Endothelial cell (in vitro differentiated cells): ENCODE measurements at regions not wholly inside any gene's neighbourhood (a gene's known extent, or its start where the extent isn't known, plus 50 kb on each side); places are given as distances from the start of the nearest gene placed in this dataset.

Experiments
- DNase-seq: peaks from one replicate; pipeline ENCODE4 v3.0.0; 2021; ENCODE audit warnings: low spot score
- H3K27ac Mint-ChIP-seq: one replicate; pipeline ENCODE4 v1.8.0; 2021; ENCODE audit warnings: mixed read lengths, inconsistent platforms; ENCODE audit not compliant: unreplicated experiment
- H3K27me3 Mint-ChIP-seq: one replicate; pipeline ENCODE4 v1.8.0; 2021; ENCODE audit warnings: mild to moderate bottlenecking, moderate library complexity, mixed read lengths, inconsistent platforms; ENCODE audit not compliant: unreplicated experiment
- H3K36me3 Mint-ChIP-seq: one replicate; pipeline ENCODE4 v1.8.0; 2021; ENCODE audit warnings: mild to moderate bottlenecking, low read depth, mixed read lengths, inconsistent platforms; ENCODE audit not compliant: unreplicated experiment
- H3K4me1 Mint-ChIP-seq: one replicate; pipeline ENCODE4 v1.8.0; 2021; ENCODE audit warnings: mild to moderate bottlenecking, mixed read lengths, inconsistent platforms; ENCODE audit not compliant: unreplicated experiment
- H3K4me3 Mint-ChIP-seq: one replicate; pipeline ENCODE4 v1.8.0; 2021; ENCODE audit warnings: mild to moderate bottlenecking, mixed read lengths, inconsistent platforms; ENCODE audit not compliant: unreplicated experiment
- H3K9me3 Mint-ChIP-seq: one replicate; pipeline ENCODE4 v1.8.0; 2021; ENCODE audit warnings: mixed read lengths, inconsistent platforms; ENCODE audit not compliant: unreplicated experiment
- TF ChIP-seq, protein P1 (sequence below): fragments of 200-600 bp; sonication (generic); IDR thresholded peaks from one replicate; pipeline ENCODE4 v1.5.0; 2021; ENCODE audit warnings: antibody characterized with exemption; ENCODE audit not compliant: unreplicated experiment

DNA sequence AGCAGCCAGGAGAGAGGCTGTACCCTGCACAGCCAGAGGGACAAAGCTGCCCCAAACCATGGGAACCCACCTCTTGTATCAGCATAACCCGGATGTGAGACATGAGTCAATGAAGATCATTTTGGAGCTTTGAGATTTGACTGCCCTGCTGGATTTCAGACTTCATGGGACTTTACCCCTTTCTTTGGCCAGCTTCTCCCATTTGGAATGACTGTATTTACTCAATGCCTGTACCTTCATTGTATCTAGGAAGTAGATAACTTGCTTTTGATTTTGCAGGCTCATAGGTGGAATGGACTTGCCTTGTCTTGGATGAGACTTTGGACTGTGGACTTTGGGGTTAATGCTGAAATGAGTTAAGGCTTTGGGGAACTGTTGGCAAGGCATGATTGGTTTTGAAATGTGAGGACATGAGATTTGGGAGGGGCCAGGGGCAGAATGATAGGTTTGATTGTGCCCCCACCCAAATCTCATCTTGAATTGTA, 616.2 kb downstream of the RWDD3 start:
- no peak overlapping the region for H3K4me3 Mint-ChIP-seq

DNA sequence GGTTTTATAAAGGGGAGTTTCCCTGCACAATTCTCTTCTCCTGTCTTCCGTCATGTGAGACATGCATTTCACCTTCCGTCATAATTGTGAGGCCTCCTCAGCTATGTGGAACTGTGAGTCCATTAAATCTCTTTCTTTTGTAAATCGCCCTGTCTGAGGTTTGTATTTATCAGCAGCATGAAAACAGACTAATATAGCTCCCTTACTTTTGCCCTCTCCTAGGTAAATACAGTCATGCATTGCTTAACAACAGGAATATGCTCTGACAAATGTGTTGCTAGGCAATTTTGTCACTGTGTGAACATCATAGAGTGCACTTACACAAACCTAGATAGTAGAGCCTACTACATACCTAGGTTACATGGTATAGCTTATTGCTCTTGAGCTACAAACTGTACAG, 616.8 kb downstream of the RWDD3 start:
- Mint-ChIP-seq H3K36me3 (no peaks in the 10 kb centered on the region), H3K9me3 (no peaks in the 10 kb centered on the region), H3K27me3 (peaks cover 2% of the 10 kb centered on the region), H3K4me1 (no peaks in the 10 kb centered on the region), H3K4me3 (no peak overlapping the region), H3K27ac (no peak overlapping the region)
- DNase-seq, result no peak
- TF ChIP-seq, protein P1, sequence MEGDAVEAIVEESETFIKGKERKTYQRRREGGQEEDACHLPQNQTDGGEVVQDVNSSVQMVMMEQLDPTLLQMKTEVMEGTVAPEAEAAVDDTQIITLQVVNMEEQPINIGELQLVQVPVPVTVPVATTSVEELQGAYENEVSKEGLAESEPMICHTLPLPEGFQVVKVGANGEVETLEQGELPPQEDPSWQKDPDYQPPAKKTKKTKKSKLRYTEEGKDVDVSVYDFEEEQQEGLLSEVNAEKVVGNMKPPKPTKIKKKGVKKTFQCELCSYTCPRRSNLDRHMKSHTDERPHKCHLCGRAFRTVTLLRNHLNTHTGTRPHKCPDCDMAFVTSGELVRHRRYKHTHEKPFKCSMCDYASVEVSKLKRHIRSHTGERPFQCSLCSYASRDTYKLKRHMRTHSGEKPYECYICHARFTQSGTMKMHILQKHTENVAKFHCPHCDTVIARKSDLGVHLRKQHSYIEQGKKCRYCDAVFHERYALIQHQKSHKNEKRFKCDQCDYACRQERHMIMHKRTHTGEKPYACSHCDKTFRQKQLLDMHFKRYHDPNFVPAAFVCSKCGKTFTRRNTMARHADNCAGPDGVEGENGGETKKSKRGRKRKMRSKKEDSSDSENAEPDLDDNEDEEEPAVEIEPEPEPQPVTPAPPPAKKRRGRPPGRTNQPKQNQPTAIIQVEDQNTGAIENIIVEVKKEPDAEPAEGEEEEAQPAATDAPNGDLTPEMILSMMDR, result no peak

More for the DNA sequence above, 616.2 kb downstream of the RWDD3 start:
- DNase-seq, result no peak
- Mint-ChIP-seq H3K27me3 (peaks cover 2% of the 10 kb centered on the region), H3K4me1 (no peaks in the 10 kb centered on the region), H3K9me3 (no peaks in the 10 kb centered on the region), H3K27ac (no peak overlapping the region), H3K36me3 (no peaks in the 10 kb centered on the region)
- TF ChIP-seq, protein P1, result no peak

DNA sequence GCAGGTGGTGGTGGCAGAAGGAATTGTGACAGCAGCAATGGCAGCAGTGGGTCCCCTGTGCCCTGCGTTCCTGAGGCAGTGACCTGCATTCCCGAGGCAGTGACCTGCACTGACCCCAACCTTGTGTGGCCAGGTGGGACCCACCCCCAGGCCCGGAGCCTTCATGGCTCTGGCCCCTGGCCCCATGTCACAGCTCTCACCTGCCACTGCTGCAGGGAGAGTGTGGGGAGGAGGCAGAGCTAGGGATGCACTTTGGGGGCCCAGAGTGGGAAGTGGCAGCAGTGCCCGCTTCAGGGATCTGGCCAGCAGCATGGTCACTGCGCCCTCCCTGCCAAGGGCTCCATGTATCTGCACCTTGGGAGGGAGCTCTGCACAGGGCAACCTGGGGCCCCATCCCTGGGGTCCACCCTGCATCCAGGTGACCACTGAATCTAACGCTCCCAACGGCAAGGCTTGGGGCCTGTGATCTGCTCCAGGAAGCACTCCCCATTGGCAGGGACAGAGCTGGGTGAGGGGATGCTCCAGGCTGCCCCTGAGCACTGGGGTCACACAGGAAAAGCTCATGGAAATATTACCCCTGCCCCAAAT, 618.6 kb downstream of the RWDD3 start:
- no peak overlapping the region for H3K4me3 Mint-ChIP-seq
- TF ChIP-seq, protein P1, result no peak
- no peak overlapping the region for H3K27ac Mint-ChIP-seq
- H3K36me3 Mint-ChIP-seq, result no peaks in the 10 kb centered on the region
- peaks cover 2% of the 10 kb centered on the region for H3K27me3 Mint-ChIP-seq
- no peaks in the 10 kb centered on the region for H3K9me3 Mint-ChIP-seq
- H3K4me1 Mint-ChIP-seq, result no peaks in the 10 kb centered on the region
- DNase-seq, result no peak

DNA sequence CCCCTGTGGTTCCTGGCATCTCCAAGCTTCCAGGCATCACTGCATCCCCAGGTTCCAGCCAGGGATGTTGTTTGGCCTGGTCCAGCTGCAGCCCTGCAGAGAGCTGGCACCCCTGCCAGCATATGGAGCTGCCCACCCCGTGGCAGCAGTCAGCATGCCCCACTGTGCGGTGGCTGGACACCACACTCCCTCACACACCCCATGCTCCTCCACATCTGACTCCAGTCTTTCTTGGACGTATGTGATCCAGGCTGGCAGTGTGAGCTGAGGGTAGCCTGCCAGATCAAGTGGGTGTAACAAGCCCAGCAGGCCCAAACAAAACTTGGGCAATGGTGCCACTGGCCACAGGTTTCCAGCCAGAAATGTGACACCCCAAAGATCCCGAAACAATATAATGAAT, 620.4 kb downstream of the RWDD3 start:
- H3K27ac Mint-ChIP-seq, result no peak overlapping the region
- DNase-seq, result no peak
- H3K4me1 Mint-ChIP-seq, result no peaks in the 10 kb centered on the region
- H3K4me3 Mint-ChIP-seq, result no peak overlapping the region
- no peaks in the 10 kb centered on the region for H3K9me3 Mint-ChIP-seq
- no peaks in the 10 kb centered on the region for H3K36me3 Mint-ChIP-seq
- peaks cover 2% of the 10 kb centered on the region for H3K27me3 Mint-ChIP-seq
- TF ChIP-seq, protein P1, result no peak

DNA sequence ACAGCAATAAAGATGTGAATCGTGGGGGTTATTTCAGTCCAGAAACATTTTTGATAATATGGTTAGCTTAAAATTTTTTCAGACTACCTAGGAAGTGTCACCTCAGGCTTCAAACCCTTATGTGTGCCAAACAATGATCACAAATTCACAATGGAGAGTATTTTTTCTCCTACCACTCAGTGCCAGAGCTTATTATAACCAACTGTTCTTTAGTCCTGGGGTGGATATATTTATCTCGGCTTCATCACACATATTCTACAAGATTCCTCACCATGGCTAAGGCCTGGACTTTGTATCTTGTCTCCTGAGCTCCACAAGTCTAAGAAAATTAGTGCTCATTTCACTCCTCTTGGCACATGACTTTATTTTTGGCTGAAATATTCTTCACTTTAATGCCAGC, 629.1 kb downstream of the RWDD3 start:
- DNase-seq, result no peak
- TF ChIP-seq, protein P1, result no peak

More for the DNA sequence above, 629.1 kb downstream of the RWDD3 start:
- H3K9me3 Mint-ChIP-seq, result no peaks in the 10 kb centered on the region
- H3K4me1 Mint-ChIP-seq, result peaks cover 11% of the 10 kb centered on the region
- H3K27ac Mint-ChIP-seq, result no peak overlapping the region
- H3K27me3 Mint-ChIP-seq, result no peaks in the 10 kb centered on the region
- no peak overlapping the region for H3K4me3 Mint-ChIP-seq
- no peaks in the 10 kb centered on the region for H3K36me3 Mint-ChIP-seq
